ENCODE measurements at regions not wholly inside any gene's neighbourhood (a gene's known extent, or its start where the extent isn't known, plus 50 kb on each side); places are given as distances from the start of the nearest gene placed in this dataset.
A peak's percentile ranks its signal among the peaks of the same experiment; 100 is the strongest.

DNA sequence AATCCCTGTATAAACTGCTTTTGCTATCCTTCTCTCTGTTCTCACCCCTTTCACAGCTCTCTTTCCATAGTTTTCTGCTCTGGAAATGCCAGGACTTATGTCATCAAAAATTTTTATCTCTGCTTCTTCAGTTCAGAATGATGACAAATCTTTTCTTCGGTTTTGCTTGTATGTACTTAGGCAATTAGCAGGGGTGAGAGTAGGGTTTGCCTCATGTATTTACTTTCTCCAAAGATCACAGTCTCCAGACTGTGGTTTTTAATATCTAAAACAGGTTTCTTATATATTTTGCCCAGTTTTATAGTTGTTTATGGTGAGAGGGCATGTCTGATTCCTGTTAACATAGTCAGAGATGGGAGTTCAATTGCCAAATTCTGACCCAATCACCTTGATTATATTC, 235.4 kb upstream of the LYPLAL1 start:
- no peak for DNase-seq (ENCODE audit: low read depth)

DNA sequence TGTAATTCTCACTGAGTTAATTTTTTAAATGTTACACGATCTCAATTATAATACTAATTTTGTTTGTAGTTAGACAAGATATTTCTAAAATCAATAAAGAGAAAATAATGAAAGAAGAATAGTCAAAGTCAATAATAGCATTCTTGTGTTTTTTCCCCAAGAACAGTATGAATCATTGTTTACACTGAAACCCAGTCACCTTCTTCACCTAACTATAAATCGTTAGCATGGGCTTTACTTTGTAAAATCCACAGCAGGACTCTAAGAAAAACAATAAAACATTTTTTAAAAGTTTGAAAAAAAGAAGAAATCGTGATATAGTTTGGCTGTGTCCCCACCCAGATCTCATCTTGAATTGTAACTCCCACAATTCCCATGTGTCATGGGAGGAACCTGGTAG, 234.6 kb upstream of the LYPLAL1 start:
- no peak for DNase-seq (ENCODE audit: low read depth)

DNA sequence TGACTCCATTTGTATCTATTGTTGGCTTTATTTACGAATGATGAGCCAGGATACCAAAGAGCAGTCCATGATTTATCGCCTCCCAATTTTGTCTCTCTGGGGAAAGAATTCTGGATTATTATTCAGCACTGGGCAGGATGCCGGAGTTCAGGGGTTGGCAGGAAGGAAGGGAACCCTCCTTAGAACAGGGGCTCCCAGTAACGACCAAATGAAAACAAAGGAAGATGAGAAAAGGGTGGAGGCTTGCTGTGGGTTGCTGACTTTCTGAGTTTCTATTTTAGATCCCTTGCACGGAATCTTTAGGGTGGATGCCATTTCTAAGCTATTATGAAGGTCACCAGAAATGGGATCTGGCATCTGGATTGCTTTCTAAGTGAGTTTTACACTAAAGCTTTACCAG, 231.2 kb upstream of the LYPLAL1 start:
- DNase-seq (ENCODE audit: low read depth), result no peak

DNA sequence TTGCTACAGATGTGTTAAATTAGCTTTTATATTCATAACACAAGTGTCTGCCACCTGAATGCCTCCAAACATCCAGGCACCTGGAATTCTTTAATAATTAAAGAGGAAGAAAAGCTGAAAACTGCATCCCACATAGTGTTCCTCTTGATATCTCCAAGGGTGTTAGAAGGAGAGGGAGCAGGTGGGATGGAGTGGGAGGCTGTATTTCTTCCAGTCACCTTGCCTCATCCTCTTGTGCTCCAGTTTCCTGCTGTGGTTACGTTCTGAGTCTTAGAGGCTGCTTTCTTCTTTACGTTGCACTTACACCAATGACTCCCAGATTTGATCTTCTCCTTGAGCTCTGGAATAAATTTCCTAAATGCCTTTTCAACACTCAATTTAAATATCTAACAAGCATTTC, 230.3 kb upstream of the LYPLAL1 start:
- no peak for DNase-seq (ENCODE audit: low read depth)

DNA sequence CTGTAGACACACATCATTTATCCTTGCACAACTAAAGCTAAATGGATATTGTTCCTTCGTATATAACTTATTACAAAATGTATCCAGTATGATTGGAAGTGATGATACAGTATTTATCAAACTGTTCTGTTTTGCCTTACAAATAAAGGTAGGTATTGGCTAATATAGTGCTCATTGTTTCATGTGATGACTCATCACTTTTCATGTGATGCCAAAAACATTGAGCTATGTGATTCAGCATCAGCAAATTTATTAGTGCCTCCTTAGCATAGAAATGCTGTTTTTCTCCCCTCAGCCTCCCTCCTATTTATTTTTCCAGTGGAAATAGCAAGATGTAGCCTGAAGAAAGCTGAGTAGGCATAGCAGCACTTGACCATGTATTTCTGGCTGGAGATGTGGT, 228.6 kb upstream of the LYPLAL1 start:
- DNase-seq (ENCODE audit: low read depth), result no peak

DNA sequence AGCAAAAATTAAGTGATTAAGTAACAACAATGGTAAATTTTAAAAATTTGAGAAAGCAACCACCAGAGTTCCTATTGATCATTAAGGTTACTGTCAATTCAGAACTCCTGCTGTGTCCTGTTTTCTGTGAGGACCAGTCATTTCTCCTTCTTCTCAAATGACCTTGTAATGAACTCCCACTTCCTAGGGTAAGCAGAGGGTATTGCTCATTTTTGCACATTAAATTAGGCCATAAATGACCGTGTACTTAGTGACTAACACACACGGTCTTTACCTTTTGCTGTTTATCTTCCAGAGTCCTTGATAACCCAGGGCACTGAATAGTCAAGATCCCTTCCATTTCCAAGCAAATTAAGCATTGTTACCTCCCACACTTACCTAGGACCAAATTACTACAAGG, 227.5 kb upstream of the LYPLAL1 start:
- no peak for DNase-seq (ENCODE audit: low read depth)

DNA sequence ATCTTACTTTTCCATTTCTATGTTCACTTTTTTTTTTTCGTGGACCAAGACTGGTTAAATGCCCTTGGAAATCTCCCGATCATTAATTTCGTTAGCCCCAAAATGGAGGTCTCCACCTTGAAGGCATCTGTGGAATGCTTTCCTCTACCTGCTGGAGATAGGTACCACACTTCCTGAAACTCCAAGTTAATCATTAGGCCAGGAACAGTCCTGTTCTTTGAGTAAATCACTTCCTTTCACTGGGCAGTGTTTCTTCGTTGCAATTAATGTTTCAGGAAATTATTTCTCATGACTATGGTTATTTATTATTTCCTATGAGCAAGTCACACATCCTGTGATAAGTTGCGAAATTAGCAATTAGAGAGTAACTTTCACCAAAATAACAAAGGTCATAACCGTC, 225.2 kb upstream of the LYPLAL1 start:
- no peak for DNase-seq (ENCODE audit: low read depth)

DNA sequence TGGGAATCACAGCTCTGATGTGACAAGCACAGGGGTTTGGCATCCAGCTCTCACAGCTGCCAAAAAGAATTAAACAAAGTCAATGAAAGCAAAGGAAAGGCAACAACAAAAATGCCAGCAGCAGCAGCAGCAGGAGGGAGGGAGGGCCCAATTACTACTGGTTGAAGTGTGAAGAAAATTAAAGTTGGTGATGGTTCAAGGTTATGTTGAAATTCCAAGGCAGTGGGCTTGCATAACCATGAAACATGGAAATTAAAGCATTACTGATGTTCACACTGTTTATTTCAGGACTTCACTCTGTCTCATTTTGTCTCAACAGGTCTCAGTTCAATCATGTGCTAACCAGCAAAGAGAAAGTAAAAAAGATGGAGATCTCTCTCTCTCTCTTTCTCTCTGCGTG, 220.3 kb upstream of the LYPLAL1 start:
- DNase-seq (ENCODE audit: low read depth), result no peak

DNA sequence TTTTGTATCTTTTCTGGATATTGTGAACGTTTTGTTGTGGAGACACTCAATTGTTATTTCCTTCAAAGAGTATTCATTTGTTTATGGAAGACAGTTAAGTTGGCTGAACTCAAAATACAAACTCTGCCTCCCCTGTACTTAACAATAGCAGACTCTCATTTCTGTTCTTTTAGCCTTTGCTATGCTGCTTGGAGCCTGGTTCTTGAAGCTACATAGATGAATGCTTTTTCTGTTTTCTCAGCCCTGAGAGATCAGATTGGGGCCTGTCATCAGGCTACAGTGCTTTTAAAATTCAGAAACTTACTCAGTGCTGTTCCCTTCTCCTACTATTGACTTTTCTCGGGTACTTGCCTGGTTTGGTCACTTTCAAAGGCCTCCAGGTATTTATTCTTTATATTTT, 215.7 kb upstream of the LYPLAL1 start:
- no peak for DNase-seq (ENCODE audit: low read depth)

DNA sequence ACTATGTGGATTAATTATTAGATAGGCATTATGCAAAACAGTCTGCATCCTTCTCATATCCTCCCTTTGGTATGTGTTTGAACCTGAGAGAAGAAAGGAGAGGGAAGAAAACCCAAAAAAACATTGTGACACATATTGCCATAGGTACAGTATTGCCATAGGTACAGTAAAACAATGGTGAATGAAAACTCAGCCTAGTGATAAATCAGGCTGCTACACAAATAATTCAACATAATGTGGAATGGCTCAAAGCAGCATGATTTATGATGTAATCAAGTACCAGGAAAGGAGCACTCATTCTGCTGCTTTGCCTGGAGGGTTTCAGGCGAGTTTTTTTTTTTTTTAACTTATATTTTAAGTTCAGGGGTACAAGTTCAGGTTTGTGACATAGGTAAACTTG, 213.9 kb upstream of the LYPLAL1 start:
- no peak for DNase-seq (ENCODE audit: low read depth)

DNA sequence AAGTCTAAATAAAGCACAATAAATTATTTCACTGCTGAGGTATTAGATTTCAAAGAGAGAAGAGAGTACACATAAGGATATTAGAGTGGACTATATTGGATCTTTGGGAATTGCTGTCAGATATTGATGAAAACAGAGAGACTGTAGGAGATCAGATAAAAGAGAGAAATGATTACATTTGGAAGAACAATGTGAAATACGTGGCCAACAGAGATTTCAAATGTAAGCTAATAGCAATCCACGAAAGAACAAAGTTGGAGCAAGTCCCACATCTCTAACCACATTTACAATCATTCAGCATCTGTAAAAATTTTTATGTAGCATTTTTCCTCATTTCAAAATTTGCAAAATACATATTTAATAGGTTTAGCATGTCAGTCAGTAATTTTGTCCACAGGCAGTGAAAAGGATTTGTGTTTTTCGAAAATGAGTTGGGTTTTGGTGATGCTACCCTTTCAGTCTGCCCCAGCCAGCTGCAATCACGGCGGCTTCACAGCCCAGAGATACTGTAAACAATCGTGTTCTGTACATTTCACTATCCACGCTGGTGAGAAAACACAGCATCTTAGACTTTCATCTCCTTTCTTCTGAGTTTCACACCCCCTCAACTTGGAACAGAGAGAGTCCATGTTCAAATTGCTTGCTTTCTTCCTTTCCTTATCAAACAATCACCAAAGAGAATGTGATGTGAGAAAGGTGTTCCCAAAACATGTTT, 209.1 kb upstream of the LYPLAL1 start:
- DNase-seq (ENCODE audit: low read depth), result no peak

DNA sequence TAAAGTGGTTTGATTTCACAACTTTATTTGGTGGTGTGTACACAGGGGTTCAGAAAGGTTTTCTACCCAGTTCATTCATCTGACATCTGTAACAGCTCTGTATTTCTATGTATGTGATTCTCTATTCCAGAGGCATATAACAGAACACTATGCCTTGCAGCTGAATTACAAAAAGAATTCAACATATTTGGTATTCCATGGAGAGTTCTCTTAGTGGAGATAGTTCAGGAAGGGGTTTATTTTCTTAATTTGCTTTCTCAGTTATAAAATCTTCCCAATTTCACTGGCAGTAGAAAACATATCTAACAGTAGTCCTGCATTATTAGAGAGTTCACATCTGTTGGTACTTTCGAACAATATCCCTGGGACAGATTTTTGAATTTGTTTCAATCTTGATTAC, 207.9 kb upstream of the LYPLAL1 start:
- no peak for DNase-seq (ENCODE audit: low read depth)

DNA sequence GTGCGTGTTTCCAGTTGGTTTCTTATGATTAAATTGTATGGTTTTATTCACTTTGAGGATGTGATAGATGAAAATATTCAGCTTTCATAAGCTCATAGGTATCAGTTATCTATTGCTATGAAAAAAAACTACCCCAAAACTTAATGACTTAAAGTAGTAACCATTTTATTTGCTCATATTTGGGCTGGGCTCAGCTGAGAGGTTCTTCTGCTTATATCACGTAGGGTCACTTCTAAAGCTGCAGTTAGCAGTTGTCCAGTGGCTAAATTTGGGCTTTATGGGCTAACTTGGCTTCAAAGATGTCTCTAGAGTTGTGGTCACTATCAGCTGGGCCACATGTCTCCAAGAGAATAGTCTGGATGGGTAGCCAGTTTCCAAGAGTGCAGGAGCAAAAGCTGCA, 206.4 kb upstream of the LYPLAL1 start:
- no peak for DNase-seq (ENCODE audit: low read depth)

DNA sequence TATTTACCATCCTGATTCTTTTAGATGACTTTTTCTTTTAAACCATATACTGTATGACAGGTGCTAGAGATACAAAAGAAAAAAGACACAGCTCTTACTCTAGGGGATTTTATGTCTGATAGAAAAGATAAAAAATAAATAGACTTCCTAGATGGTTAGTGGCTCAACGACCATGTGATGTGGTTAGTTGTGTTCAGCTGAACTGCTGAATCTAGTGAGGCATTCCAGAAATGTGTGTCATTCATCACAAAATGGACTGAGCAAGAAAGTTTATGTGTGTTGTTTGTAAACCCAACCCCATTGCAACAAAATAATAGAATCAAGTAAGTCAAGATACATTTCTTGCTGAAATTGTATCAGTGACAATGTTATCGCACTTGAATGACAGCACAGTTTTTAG, 205.8 kb upstream of the LYPLAL1 start:
- DNase-seq (ENCODE audit: low read depth), result no peak

DNA sequence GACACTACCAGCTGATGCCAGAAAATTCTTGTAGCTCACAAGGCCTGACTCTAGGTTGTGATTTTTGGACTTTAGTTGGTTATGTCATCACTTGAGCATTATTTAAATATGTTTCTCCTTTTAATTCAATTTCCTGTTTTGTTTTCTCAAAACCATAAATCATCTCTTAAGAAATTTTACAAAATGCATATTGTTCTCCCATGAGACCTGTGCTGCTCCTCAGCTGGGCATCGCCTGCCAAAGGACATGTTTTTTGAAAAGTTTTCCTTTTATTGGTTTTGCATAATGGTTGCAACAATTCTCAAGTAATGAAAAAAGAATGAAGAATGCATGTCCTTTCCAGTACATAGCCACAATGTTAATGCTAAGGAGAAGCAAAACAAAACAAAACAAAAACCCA, 204.7 kb upstream of the LYPLAL1 start:
- DNase-seq (ENCODE audit: low read depth), result peak; percentile 17

DNA sequence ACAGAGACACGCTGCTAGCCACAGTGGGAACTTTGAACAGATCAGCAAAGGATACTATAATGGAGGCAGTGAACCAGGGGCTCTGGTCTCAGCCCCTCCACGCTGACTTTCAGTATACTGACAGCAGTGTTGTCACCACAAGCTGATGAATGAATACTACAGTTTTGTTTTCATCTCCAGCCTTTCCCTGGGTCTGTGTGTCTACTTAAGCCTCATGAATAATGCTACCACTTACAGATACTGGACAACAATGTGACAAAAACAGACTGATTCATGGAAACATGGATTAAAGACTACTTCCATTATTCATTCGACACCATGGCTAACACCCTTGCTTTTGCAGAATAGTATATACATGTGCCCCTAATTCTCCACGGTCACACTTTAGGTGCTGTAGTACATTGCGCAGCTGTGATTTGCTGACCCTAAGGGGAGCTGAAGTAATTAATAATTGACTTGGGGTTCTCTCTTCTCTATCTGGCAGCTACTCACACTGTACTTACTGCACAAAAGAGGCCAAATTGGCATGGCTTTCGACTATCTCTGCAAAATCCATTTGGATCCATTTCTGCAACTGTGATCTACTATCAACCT, 203.2 kb upstream of the LYPLAL1 start:
- no peak for DNase-seq (ENCODE audit: low read depth)

DNA sequence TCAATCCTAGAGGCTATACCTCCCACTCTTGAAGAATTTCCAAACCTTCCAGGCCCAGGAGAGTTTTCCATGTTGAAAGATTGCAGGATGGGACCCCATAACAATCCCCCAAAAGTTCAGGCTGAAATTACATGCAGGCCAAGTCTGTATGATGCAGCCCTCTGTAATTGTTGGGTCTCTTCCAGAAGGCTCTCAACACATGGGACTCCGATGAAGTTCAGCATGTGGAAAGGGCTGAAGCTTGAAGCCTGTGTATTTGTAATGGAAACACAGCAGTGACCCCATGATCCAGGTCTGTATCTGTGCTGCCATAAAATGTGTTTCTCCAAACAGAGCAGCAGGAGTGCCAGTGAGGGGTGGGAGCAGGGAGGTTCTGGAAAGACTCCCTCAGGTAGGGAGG, 202.5 kb upstream of the LYPLAL1 start:
- DNase-seq (ENCODE audit: low read depth), result peak; percentile 29

DNA sequence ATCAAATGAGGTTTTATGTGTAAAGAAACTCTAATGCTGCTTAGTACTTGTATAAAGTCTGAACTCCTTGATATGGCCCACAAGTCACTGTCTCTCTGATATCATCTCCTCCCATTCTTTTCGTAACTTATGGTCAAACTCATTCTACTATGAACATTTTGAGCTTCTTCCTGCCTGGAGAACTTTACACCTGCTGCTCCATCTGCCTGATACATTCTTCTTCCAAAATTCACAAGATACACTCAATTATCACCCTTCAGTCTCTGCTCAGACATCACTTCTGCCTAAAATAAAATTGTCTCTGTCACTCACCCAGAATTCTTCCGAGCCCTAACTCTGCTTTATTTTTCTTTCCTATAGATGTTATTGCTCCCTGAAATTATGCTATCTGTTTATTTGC, 192.8 kb upstream of the LYPLAL1 start:
- DNase-seq (ENCODE audit: low read depth), result no peak

DNA sequence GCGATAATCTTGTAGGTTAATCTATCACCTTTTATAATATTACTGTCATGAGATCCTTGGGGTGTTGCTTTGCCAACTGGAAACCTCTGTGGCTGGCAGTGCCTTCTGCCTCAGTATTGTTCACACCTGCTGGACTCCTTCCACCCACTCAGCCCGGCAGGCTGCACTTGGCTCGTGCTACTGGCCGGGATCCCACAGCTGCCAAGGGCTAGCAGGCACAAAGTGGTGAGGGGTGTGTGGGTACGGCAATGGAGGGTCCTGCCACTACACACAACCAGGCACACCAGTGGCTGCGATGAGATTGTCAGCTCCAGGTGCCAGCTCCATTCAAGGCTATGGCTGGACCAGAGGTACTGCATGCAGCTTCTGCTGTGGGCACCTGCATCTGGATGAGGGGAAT, 191.2 kb upstream of the LYPLAL1 start:
- DNase-seq (ENCODE audit: low read depth), result no peak

DNA sequence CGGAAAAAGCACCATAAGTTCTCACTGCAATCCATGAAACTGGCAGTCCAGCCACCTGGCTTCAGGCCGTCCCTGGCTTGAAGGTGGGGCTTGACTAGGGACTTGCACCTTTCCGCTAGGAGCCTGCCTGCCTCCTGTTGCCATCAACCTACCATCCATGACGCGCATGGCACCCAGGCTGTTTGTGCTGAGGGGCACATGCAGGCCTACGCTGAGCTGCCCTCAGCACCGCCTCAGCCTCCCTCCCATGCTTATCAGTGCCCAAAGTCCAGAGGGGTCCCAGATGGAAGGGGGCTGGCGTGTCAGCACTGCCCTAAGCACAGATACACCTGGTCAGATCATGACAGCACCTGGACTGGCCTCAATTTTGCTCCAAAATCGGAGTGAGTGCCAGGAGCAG, 190.2 kb upstream of the LYPLAL1 start:
- DNase-seq (ENCODE audit: low read depth), result no peak

DNA sequence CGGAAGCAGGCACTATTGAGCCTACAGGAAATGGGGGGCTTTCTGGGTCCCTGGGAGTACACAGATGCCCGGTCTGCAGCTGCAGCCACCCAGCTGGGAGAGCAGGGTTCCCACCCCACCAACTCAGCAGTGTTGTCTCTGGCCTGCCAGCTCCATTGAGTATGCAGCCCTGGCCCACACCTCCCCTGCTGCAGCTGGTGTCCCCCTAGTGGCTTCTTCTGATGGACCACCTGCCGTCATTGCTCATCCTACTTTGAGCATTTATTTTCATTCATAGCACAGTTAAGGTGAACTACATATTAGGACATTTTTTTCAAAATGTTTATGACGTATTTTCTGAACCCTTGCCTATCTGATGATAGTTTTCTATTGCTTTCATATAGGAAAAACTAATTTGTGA, 189.8 kb upstream of the LYPLAL1 start:
- DNase-seq (ENCODE audit: low read depth), result no peak

DNA sequence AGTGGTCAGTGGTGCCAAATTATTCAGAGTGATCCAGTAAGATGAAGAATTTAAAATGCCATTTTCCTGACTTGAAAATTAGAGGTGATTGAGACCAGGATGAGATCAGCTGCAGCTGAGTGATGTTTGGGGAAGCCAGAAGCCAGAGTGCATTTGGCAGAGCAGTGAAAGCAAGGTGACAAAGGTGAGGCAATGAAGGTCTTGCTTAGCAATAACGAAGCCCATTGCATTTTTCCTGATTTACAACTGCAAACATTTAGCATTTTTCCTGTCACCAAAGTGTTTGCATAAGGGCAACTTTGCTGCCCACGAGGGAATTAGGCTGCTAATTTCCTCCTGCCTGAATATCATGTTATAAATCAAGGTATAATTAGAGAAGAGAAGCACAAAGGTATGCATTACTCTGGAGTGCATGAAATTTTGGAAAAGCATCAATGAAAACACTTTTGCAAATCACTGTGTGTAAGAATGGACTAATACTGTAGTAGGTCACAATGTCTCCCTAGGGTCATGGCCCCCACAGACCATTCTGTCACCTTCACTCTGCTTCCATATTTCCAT, 188.2 kb upstream of the LYPLAL1 start:
- no peak for DNase-seq (ENCODE audit: low read depth)

DNA sequence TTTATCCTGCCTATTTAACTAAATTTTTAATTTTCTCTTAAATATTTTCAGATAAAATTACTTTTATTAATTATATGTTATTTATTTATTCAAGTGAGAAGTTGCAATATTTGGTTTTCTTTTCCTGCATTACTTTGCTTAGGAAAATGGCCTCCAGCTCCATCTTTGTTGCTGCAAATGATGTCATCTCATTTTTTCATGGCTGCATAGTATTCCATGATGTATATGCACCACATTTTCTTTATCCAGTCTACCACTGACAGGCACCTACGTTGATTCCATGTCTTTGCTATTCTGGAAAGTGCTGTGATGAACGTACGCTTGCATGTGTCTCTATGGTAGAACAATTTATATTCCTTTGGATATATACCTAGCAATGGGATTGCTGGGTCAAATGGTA, 186.9 kb upstream of the LYPLAL1 start:
- DNase-seq (ENCODE audit: low read depth), result no peak

DNA sequence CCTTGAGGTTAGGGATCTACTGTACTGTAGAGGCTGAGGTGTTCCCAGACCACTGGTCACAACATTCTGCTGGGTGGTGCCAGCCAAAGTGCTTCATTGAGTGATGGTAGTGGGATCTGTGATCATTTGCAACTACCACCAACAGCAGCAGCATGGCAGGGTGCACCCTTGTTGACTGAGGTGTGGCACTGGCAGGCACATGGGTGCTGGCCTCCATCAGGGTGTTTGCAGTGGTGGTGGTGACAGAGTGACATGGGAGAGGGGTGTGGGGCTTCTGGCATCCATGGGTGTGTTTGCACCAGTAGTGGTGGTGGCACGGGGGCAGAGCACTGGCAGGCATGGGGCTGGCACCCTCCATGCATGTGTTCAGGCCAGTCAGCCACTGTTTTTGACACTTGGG, 183.7 kb upstream of the LYPLAL1 start:
- no peak for DNase-seq (ENCODE audit: low read depth)
